Esophagus muscularis mucosa (tissue), 3 donors: ENCODE measurements at regions not wholly inside any gene's neighbourhood (a gene's known extent, or its start where the extent isn't known, plus 50 kb on each side); places are given as distances from the start of the nearest gene placed in this dataset.

Source experiments
- POLR2A ChIP-seq: fragments of 450-650 bp; IDR thresholded peaks from one replicate; pipeline ENCODE4 v1.6.1; 2017; ENCODE audit warnings: antibody characterized with exemption, moderate library complexity, mild to moderate bottlenecking, low read depth
- POLR2AphosphoS5 ChIP-seq, 2 donors: sonication (generic); formaldehyde crosslinking; IDR thresholded peaks; one replicate each; pipeline ENCODE4 v1.6.1; 2017; ENCODE audit warnings: antibody characterized with exemption in 2 of 2
- TF ChIP-seq, protein P1 (sequence below), 3 experiments: fragments of 200-600 bp in 2 of 3; fragments of 450-650 bp in 1 of 3; sonication (generic) in 2 of 3; IDR thresholded peaks; one replicate each; pipeline ENCODE4 v1.5.1; 2017 to 2019; ENCODE audit warnings: antibody characterized with exemption in 3 of 3, mild to moderate bottlenecking in 2 of 3, moderate library complexity in 1 of 3

DNA sequence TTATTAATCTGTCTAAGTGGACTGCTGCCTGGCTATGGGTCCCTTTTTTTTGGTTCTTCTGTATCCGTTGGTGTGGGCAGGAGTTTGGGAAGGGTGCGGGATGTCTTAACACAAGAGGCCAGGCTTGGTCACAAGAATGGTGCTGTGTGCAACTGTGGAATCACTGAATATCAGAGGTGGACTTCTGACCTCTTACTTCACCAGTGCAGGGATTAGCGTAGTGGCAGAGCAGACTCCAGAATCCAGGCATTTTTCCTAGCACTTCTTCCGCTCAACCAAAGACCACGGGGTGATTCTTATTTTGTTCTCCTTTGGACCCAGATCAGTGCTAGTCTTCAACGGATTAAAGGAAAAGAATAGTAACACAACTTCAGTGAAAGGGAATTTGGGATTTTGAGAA lies 254.3 kb upstream of the TNP1 start:
- TF ChIP-seq POLR2A, result no peak
- TF ChIP-seq, protein P1, sequence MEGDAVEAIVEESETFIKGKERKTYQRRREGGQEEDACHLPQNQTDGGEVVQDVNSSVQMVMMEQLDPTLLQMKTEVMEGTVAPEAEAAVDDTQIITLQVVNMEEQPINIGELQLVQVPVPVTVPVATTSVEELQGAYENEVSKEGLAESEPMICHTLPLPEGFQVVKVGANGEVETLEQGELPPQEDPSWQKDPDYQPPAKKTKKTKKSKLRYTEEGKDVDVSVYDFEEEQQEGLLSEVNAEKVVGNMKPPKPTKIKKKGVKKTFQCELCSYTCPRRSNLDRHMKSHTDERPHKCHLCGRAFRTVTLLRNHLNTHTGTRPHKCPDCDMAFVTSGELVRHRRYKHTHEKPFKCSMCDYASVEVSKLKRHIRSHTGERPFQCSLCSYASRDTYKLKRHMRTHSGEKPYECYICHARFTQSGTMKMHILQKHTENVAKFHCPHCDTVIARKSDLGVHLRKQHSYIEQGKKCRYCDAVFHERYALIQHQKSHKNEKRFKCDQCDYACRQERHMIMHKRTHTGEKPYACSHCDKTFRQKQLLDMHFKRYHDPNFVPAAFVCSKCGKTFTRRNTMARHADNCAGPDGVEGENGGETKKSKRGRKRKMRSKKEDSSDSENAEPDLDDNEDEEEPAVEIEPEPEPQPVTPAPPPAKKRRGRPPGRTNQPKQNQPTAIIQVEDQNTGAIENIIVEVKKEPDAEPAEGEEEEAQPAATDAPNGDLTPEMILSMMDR (IDR thresholded peaks at IDR 0.05), result no peak
- no peak for TF ChIP-seq POLR2AphosphoS5 (IDR thresholded peaks at IDR 0.05)
